Bronchial epithelial cell (primary cell): ENCODE measurements at regions not wholly inside any gene's neighbourhood (a gene's known extent, or its start where the extent isn't known, plus 50 kb on each side); places are given as distances from the start of the nearest gene placed in this dataset.

Source experiments
- DNase-seq: peaks from one replicate; pipeline ENCODE4 v3.0.0-alpha.2; 2010; ENCODE audit warnings: low read depth
- FAIRE-seq: peaks from 2 replicates; lab custom pipeline; 2011; peaks lifted over from hg19 to GRCh38; lab: Jason Lieb, UNC
- H3K27me3 ChIP-seq: 2 replicates; pipeline ENCODE4 v1.5.1; 2011; ENCODE audit warnings: low read length; ENCODE audit not compliant: control insufficient read depth, insufficient read depth
- H3K36me3 ChIP-seq: 2 replicates; pipeline ENCODE4 v1.5.1; 2011; ENCODE audit warnings: low read length; ENCODE audit not compliant: control insufficient read depth, insufficient read depth
- H3K4me3 ChIP-seq: 2 replicates; pipeline ENCODE4 v1.5.1; 2011; ENCODE audit warnings: mild to moderate bottlenecking, low read depth, low read length, control low read depth
- TF ChIP-seq, protein P1 (sequence below): IDR thresholded peaks from 2 replicates; pipeline ENCODE4 v1.5.1; 2011; ENCODE audit warnings: mild to moderate bottlenecking, moderate library complexity, low read length, control low read depth, inconsistent platforms; ENCODE audit not compliant: insufficient read depth, severe bottlenecking

DNA sequence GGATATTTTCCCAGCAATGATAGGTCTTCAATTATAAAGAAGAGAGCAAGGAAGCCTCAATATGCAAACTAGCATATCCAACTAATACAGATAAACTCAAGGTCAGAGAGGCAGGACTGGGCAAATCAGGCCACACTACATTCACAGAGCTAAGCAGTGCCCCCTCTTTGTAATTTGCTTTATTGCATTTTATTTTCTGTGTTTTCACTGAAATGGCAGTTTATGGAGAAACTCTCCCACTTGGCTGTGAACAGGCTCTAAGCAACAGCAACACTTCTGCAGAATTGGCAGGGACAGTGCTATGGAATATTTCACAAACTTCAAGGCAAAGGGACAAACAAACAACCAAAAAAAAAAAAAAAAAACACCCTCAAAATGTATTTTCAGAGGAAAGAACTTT is 93.4 kb upstream of the SOD1 start:
- no peaks in the 10 kb centered on the region for H3K36me3 ChIP-seq
- FAIRE-seq = no peak
- TF ChIP-seq, protein P1, sequence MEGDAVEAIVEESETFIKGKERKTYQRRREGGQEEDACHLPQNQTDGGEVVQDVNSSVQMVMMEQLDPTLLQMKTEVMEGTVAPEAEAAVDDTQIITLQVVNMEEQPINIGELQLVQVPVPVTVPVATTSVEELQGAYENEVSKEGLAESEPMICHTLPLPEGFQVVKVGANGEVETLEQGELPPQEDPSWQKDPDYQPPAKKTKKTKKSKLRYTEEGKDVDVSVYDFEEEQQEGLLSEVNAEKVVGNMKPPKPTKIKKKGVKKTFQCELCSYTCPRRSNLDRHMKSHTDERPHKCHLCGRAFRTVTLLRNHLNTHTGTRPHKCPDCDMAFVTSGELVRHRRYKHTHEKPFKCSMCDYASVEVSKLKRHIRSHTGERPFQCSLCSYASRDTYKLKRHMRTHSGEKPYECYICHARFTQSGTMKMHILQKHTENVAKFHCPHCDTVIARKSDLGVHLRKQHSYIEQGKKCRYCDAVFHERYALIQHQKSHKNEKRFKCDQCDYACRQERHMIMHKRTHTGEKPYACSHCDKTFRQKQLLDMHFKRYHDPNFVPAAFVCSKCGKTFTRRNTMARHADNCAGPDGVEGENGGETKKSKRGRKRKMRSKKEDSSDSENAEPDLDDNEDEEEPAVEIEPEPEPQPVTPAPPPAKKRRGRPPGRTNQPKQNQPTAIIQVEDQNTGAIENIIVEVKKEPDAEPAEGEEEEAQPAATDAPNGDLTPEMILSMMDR = no peak

DNA sequence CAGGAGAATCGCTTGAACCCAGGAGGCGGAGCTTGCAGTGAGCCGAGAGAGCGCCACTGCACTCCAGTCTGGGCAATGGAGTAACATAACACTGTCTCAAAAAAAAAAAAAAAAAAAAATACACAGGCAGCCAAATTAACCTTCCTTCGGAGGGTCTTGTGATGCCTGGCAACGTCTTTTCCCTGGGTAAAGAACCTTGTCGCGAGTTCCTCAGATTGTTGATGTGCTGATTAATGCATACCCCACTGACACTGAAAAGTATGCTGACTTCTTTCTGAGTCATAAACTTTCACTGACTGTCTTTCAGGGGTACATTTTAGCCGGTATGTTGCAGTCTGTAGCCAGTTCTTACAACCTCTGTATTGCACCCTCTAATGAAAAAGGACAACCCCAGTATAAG is 95.1 kb upstream of the SOD1 start:
- TF ChIP-seq, protein P1 = no peak
- DNase-seq = peak; percentile 33
- no peaks in the 10 kb centered on the region for H3K27me3 ChIP-seq
- no peaks in the 10 kb centered on the region for H3K36me3 ChIP-seq
- no peak overlapping the region for H3K4me3 ChIP-seq
- FAIRE-seq = no peak

More for the DNA sequence above, 93.4 kb upstream of the SOD1 start:
- no peaks in the 10 kb centered on the region for H3K27me3 ChIP-seq
- DNase-seq = no peak
- no peak overlapping the region for H3K4me3 ChIP-seq

DNA sequence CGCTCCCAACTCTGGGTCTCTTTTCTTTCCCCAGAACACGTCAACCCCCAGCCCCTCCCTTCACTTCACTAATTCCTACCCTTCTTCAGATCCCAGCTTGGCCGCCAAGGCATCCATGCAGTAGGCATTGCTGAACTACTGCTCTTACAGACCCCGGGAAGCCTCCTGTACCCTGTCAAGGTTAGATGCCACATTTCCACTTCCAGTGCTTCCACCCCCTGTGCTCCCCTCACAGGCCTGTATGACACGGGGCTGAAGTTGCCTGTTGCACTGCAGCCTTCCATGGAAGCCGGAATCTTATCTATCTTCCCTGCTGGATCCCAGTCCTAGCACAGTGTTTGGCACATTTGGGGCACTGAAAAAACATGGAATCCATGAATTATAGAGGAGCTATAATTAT is 99.0 kb upstream of the SOD1 start:
- TF ChIP-seq, protein P1 = no peak
- Histone ChIP-seq H3K27me3 (peaks cover 6% of the 10 kb centered on the region), H3K36me3 (no peaks in the 10 kb centered on the region), H3K4me3 (no peak overlapping the region)
- DNase-seq = no peak
- no peak for FAIRE-seq

DNA sequence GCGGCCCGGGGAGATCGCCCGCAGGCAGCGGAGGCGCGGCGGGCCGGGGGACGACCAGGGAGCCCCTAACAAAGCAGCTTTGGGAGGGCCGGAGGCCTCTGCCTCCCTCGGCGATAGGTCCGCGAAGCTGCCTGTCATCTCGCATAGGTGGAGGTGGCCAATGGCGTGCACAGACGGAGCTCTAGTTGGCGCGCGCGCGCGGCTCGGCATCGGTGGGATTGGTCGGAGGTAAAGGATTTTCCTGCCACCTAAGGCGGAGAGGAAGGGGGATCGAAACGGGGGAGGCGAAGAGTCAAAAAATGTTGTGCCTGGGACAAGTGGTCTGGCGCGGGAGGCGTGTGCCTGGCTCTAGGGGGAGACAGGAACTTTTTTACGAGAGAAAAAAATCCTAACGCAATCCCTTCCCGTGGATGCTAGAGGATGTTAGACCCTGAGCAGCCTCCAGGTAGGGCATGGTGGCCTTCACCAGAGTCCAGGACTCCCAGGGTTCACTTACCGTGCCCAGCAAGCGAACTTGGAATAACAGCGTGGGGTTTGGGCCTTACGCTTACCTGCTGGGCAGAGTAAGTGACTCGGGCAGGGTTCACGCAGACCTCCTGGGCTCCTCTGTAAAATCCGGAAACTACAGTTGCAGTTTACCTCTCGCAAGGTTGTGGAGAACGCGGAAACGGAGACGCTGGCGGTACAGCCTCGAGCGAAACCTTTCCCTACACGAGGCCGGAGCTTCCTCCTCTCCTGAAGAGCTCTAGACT is 99.9 kb upstream of the SOD1 start:
- Histone ChIP-seq H3K36me3 (no peaks in the 10 kb centered on the region), H3K4me3 (peak overlapping the region; percentile 49), H3K27me3 (peaks cover 6% of the 10 kb centered on the region)
- peak; percentile 83 for DNase-seq
- no peak for FAIRE-seq
- TF ChIP-seq, protein P1 = no peak

DNA sequence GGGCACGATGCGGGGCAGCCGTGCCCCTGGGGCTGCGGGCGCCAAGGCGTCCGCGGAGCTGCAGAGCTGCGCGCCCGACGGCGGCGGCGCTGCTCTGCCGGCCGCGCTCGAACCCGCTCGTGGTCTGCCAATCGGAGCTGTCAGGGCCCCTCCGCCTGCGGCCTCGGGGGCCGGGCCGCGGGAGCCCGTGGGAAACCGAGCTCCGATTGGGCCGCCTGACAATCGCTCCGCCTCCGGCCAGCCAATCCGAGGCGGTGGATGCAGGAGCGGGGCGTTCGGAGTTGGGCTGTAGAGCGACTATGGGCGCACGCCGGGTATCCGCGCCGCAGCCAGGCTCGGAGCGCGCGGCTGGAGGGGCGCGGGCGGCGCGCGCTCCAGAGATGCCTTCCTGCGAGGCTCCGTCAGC is 100.5 kb upstream of the SOD1 start:
- TF ChIP-seq, protein P1 = no peak

More for the DNA sequence above, 100.5 kb upstream of the SOD1 start:
- Histone ChIP-seq H3K27me3 (peaks cover 6% of the 10 kb centered on the region), H3K36me3 (no peaks in the 10 kb centered on the region), H3K4me3 (peak overlapping the region; percentile 49)
- FAIRE-seq (no peak), DNase-seq (peak; percentile 83)
